Myocyte (in vitro differentiated cells): ENCODE measurements at regions not wholly inside any gene's neighbourhood (a gene's known extent, or its start where the extent isn't known, plus 50 kb on each side); places are given as distances from the start of the nearest gene placed in this dataset.
A peak's percentile ranks its signal among the peaks of the same experiment; 100 is the strongest.
"Not testable (repeated sequence)": the region's sequence is repeated elsewhere in the genome, so short reads cannot be mapped to it uniquely, and the experiment has no call there.

Source experiments
- DNase-seq: peaks from one replicate; pipeline ENCODE4 v3.0.0-alpha.2; 2012; ENCODE audit warnings: low read depth

DNA sequence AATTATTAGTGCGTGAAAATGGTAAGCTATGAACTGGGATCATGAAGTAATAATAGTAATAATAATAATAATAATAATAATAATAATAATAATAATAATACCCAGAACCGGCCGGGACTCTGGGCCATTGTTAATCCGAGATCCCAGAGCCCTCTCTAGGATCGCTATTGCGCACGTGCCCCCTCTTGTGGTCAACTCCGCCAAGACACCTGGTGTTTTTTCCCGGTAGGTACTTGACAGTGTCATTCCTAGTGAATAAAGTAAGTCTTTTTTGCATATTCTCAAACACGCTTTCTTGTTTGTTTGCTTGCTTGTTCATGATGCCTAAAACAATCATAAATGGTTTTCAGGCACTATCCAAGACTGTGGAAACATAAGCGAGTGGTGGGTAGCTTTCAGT, 513.7 kb downstream of the RPIA start:
- not testable (repeated sequence) for DNase-seq

- peak; percentile 10 for DNase-seq
Observed at GRCh38 chr2:89208144-89208932, 516.9 kb downstream of the RPIA start.

GRCh38 chr2:89213151-89213550, 521.7 kb downstream of the RPIA start:
- not testable (repeated sequence) for DNase-seq

- DNase-seq, result not testable (repeated sequence)
Observed at GRCh38 chr2:89213811-89214210, 522.3 kb downstream of the RPIA start.

- DNase-seq, result not testable (repeated sequence)
Observed at GRCh38 chr2:89221474-89221873, 530.0 kb downstream of the RPIA start.

DNA sequence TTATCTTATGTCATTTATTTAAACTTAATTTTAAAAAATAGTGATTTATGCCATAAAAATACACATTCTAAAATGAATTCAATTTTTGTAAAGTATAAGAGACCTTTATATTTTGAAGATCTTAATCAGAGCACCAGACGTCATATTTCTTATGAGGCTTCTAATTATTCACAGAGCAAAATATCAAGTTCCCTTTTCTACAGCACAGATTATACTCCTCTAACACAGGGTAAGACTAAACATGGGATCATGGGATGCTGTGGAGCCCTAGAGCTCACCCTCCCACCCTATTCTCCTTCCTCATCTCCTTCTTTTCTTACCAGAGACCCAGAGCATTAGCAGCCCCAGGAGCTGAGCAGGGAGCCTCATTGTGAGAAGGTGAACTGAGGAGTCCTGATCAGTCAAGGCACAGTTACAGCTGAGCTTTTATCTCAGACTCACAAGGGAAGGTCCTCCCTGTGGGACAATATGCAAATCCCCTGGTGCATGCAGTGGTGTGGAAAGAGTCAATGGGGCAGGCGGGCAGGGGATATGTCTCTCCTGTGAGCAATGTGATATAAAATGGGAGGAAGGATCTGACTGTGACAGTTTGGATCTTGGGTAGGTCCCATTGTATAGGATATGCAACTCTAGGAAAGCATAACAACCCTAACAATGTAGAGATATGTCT, 530.7 kb downstream of the RPIA start:
- DNase-seq, result not testable (repeated sequence)

GRCh38 chr2:89224803-89225202, 533.3 kb downstream of the RPIA start:
- not testable (repeated sequence) for DNase-seq

DNA sequence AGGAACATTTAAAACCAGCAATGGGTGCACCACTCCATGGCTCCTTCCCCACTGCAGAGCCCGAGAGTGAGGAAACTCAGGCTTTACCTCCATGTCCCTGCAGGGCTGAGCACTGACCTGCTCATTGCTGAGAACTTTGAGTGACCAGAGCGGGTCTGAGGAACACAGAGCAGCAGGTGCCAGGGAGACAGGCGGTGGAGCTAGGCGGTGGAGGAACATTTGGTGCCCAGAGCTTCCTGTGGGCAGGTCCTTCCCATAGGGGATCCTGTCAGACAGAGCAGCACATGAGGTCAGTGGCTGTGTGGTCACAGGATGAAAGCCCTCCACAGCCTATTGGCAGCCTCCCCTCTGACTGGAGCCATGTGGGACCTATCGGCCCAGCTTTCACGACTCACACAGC, 538.5 kb downstream of the RPIA start:
- DNase-seq, result not testable (repeated sequence)

DNA sequence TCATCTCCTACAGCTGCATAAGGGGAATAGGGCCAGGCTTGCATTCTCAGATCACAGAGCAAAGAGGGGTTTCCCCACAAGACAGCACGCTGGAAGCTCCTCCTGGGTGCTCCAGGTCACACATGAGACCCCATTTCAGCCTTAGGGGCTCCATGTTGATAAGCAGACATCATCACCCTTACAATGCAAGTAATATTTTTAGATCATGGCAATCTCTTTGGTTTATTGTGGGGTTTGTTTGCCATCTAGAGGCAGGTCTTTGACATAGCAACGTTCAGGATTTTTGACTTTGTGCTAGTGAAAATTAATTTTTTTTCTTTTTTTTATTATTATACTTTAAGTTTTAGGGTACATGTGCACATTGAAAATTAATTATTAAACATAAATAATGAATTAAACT, 539.8 kb downstream of the RPIA start:
- not testable (repeated sequence) for DNase-seq

GRCh38 chr2:89233931-89234330, 542.5 kb downstream of the RPIA start:
- not testable (repeated sequence) for DNase-seq

- DNase-seq, result not testable (repeated sequence)
Observed at GRCh38 chr2:89234818-89235466, 543.5 kb downstream of the RPIA start.

- DNase-seq, result not testable (repeated sequence)
Observed at GRCh38 chr2:89236832-89237450, 545.5 kb downstream of the RPIA start.

- not testable (repeated sequence) for DNase-seq
Observed at GRCh38 chr2:89237783-89238182, 546.3 kb downstream of the RPIA start.

- DNase-seq, result not testable (repeated sequence)
Observed at GRCh38 chr2:89243114-89243700, 551.7 kb downstream of the RPIA start.

DNA sequence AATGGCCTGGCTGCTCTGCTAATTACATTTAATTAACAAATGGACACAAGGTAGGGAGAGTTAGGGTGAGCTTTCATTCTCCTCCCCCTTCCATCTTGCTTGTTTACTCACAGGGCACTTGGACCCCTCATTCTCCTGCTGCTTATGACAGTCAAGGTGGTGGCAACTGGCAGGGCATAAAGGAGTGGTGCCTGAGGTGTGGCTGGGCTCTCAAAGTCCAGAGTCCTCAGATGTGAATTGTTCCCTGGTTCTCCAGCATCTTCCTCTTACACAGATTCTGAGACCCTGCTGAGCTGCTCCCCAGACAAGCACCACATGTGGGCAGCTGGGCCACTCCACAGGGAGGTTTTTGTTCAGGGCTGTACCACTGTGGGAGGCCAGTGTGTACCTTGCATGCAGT, 552.9 kb downstream of the RPIA start:
- DNase-seq, result not testable (repeated sequence)

GRCh38 chr2:89245478-89245877, 554.0 kb downstream of the RPIA start:
- not testable (repeated sequence) for DNase-seq

DNA sequence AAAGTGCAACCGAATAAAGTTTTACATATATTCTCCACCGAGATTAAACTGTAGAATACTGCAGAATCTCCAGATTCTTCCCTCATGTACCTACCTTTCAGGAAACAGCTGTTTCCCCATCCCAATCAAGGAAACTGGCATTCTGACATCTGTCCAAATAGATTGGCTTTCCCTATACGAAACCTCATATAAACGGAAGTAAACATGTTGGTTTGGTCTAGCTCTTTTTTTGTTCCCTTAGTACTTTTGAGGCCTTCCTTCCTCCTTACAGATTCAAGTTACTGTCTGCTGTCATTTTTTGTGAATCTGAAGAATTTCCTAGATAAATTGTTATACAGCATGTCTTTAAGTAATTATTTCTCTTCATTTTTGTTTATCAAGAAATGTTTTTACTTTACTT, 554.6 kb downstream of the RPIA start:
- not testable (repeated sequence) for DNase-seq

DNA sequence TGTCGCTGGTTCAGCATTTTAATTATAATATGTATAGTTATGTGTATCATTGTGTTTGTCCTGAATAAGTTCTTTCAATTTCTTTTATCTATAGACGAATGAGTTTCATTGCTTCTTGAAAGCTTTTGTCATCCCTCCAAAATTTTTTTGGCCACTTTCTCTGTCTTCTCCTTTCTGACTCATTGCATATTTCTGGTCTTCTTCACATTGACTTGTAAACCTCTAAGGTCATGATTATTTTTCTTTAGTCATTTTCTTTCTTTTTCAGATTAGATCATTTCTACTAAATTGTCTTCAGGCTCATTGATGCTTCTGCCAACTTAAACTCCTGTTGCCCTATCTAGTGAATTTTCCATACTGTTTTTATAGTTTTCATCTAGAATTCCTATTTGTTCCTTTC, 555.1 kb downstream of the RPIA start:
- DNase-seq, result not testable (repeated sequence)

GRCh38 chr2:89255013-89255412, 563.5 kb downstream of the RPIA start:
- DNase-seq, result not testable (repeated sequence)

DNA sequence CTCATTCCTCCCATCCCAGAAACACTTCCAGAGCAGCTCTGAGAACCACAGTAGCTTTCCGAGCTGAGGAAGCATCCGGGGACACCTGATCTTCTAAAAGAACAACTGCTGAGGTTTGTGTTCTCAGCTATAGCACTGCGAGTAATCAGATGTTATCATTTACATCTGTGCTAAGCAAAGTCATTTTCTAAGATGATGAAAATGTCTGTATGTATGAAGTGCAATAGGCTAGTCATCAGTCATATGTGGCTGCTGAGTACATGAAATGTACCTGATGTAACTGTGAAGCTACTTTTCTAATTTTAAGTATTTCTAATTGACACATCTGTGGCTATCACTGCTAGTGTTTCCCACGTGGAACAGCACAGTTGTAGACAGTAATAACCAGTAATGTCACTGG, 582.0 kb downstream of the RPIA start:
- DNase-seq, result not testable (repeated sequence)

DNA sequence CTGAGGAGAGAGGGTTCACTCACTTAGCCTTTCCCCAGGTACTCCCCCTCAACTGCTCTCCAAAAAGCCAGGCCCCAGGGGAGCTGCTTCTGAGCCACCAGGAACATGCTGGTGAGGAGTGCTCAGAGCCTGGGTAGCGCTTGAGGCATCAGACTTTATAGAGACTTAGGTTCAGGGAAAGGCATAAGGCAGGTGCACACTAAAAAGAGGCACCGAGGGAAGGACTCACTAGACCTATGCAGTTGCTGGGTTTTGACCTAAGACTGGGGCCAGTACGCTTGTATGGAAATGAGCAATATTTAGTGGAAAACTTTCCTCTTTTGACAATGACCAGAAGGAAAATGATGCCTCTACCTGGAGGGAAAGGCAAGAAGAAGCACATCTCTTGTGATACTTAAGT, 589.1 kb downstream of the RPIA start:
- DNase-seq, result not testable (repeated sequence)
